Renal cortex interstitium (tissue), 11 donors: ENCODE measurements at regions not wholly inside any gene's neighbourhood (a gene's known extent, or its start where the extent isn't known, plus 50 kb on each side); places are given as distances from the start of the nearest gene placed in this dataset.

ENCODE experiments used
- DNase-seq, 11 donors: peaks; one replicate each; pipeline ENCODE4 v3.0.0-alpha.2; 2013; ENCODE audit warnings: low read depth in 9 of 11, low spot score in 4 of 11; ENCODE audit errors: extremely low read depth in 1 of 11

GRCh38 chr3:86740751-86741150 lies 250.2 kb downstream of the VGLL3 start:
- no peak for DNase-seq

GRCh38 chr3:86739244-86739643 lies 251.7 kb downstream of the VGLL3 start:
- DNase-seq = no peak

- no peak for DNase-seq
Measured at GRCh38 chr3:86738684-86739083, 252.3 kb downstream of the VGLL3 start.

- DNase-seq = no peak
Measured at GRCh38 chr3:86737517-86737916, 253.4 kb downstream of the VGLL3 start.

- DNase-seq = no peak
Measured at GRCh38 chr3:86733257-86733656, 257.7 kb downstream of the VGLL3 start.

GRCh38 chr3:86731501-86731901 lies 259.4 kb downstream of the VGLL3 start:
- DNase-seq = no peak

- DNase-seq = no peak
Measured at GRCh38 chr3:86723433-86723832, 267.5 kb downstream of the VGLL3 start.

- DNase-seq = no peak
Measured at GRCh38 chr3:86711634-86712033, 279.3 kb downstream of the VGLL3 start.

GRCh38 chr3:86708893-86709292 lies 282.1 kb downstream of the VGLL3 start:
- DNase-seq = no peak

- no peak for DNase-seq
Measured at GRCh38 chr3:86702381-86702958, 288.5 kb downstream of the VGLL3 start.

- DNase-seq = no peak
Measured at GRCh38 chr3:86695752-86696151, 295.2 kb downstream of the VGLL3 start.

- DNase-seq = peak in 7 of 11 donors; percentile 4 to 38 (median 8)
Measured at GRCh38 chr3:86673991-86674390, 317.0 kb downstream of the VGLL3 start.

GRCh38 chr3:86661817-86662216 lies 329.1 kb downstream of the VGLL3 start:
- DNase-seq = no peak

- no peak for DNase-seq
Measured at GRCh38 chr3:86658876-86659275, 332.1 kb downstream of the VGLL3 start.

GRCh38 chr3:86654806-86655460 lies 336.0 kb downstream of the VGLL3 start:
- DNase-seq = no peak

- no peak for DNase-seq
Measured at GRCh38 chr3:86653661-86654205, 337.2 kb downstream of the VGLL3 start.

- no peak for DNase-seq
Measured at GRCh38 chr3:86648087-86648486, 342.9 kb downstream of the VGLL3 start.

GRCh38 chr3:86645756-86646155 lies 345.2 kb downstream of the VGLL3 start:
- DNase-seq = no peak

- DNase-seq = no peak
Measured at GRCh38 chr3:86634361-86634760, 356.6 kb downstream of the VGLL3 start.

GRCh38 chr3:86629511-86629910 lies 361.4 kb downstream of the VGLL3 start:
- no peak for DNase-seq

GRCh38 chr3:86624192-86624591 lies 366.8 kb downstream of the VGLL3 start:
- no peak for DNase-seq
